Ovary (tissue), 3 donors: ENCODE measurements at regions not wholly inside any gene's neighbourhood (a gene's known extent, or its start where the extent isn't known, plus 50 kb on each side); places are given as distances from the start of the nearest gene placed in this dataset.

Experiments used
- CTCF ChIP-seq, 3 donors: fragments of 450-650 bp in 2 of 3; fragments of 200-600 bp in 1 of 3; IDR thresholded peaks; one replicate each; pipeline versions ENCODE4 v1.5.1 to v1.8.0; 2016 to 2022; ENCODE audit warnings: antibody characterized with exemption in 3 of 3, mild to moderate bottlenecking in 1 of 3
- POLR2A ChIP-seq: fragments of 450-650 bp; IDR thresholded peaks from one replicate; pipeline ENCODE4 v1.6.1; 2017; ENCODE audit warnings: antibody characterized with exemption, mild to moderate bottlenecking, moderate library complexity
- donor health status: DM: no; HTN: no; CAD: no.

GRCh38 chr12:98419081-98419794 is 96.2 kb upstream of the TMPO start:
- TF ChIP-seq POLR2A (no peak), CTCF (IDR thresholded peaks at IDR 0.05) (no peak)
